ENCODE measurements at regions not wholly inside any gene's neighbourhood (a gene's known extent, or its start where the extent isn't known, plus 50 kb on each side); places are given as distances from the start of the nearest gene placed in this dataset.

DNA sequence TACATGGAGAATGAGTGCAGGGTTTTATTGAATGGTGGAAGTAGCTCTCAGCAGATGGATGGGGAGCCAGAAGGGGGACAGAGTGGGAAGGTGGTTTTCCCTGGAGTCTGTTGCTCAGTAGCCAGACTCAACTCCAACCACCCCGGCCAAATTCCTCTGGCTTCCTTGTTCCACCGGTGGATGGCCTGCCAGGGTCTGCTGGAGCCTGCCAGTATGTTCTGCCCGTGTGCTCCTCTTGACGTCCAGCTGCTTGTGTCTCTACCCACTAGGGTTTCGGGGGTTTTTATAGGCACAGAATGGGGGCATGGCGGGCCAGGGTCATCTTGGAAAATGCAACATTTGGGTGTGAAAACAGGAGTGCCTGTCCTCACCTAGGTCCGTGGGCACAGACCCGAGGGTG, 51.4 kb upstream of the KLF9 start:
- H3K79me2 ChIP-seq (replicated peaks; ENCODE audit: insufficient read depth) = no peaks in the 10 kb centered on the region
- peaks cover 11% of the 10 kb centered on the region; the same call in 2 of the 3 replicates for H3K4me1 Mint-ChIP-seq
- H3K9me3 Mint-ChIP-seq = no peaks in the 10 kb centered on the region
- TF ChIP-seq POLR2AphosphoS5 (IDR thresholded peaks at IDR 0.05; ENCODE audit: low read depth) (no peak), EZH2phosphoT487 (IDR thresholded peaks at IDR 0.05; ENCODE audit: unreplicated experiment) (no peak), CTCF (conservative IDR thresholded peaks at IDR 0.05; ENCODE audit: low read depth in 2 of 2) (no peak), NANOG (IDR thresholded peaks at IDR 0.05; ENCODE audit: borderline replicate concordance) (no peak), ZNF331 (CRISPR knock-in tag; IDR thresholded peaks at IDR 0.05; ENCODE audit: low read depth) (no peak), CREB1 (CRISPR knock-in tag; IDR thresholded peaks at IDR 0.05; ENCODE audit: low read depth) (no peak)
- TF ChIP-seq, protein P1, sequence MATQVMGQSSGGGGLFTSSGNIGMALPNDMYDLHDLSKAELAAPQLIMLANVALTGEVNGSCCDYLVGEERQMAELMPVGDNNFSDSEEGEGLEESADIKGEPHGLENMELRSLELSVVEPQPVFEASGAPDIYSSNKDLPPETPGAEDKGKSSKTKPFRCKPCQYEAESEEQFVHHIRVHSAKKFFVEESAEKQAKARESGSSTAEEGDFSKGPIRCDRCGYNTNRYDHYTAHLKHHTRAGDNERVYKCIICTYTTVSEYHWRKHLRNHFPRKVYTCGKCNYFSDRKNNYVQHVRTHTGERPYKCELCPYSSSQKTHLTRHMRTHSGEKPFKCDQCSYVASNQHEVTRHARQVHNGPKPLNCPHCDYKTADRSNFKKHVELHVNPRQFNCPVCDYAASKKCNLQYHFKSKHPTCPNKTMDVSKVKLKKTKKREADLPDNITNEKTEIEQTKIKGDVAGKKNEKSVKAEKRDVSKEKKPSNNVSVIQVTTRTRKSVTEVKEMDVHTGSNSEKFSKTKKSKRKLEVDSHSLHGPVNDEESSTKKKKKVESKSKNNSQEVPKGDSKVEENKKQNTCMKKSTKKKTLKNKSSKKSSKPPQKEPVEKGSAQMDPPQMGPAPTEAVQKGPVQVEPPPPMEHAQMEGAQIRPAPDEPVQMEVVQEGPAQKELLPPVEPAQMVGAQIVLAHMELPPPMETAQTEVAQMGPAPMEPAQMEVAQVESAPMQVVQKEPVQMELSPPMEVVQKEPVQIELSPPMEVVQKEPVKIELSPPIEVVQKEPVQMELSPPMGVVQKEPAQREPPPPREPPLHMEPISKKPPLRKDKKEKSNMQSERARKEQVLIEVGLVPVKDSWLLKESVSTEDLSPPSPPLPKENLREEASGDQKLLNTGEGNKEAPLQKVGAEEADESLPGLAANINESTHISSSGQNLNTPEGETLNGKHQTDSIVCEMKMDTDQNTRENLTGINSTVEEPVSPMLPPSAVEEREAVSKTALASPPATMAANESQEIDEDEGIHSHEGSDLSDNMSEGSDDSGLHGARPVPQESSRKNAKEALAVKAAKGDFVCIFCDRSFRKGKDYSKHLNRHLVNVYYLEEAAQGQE (IDR thresholded peaks at IDR 0.05; ENCODE audit: unreplicated experiment) = no peak
- TF ChIP-seq, protein P2, sequence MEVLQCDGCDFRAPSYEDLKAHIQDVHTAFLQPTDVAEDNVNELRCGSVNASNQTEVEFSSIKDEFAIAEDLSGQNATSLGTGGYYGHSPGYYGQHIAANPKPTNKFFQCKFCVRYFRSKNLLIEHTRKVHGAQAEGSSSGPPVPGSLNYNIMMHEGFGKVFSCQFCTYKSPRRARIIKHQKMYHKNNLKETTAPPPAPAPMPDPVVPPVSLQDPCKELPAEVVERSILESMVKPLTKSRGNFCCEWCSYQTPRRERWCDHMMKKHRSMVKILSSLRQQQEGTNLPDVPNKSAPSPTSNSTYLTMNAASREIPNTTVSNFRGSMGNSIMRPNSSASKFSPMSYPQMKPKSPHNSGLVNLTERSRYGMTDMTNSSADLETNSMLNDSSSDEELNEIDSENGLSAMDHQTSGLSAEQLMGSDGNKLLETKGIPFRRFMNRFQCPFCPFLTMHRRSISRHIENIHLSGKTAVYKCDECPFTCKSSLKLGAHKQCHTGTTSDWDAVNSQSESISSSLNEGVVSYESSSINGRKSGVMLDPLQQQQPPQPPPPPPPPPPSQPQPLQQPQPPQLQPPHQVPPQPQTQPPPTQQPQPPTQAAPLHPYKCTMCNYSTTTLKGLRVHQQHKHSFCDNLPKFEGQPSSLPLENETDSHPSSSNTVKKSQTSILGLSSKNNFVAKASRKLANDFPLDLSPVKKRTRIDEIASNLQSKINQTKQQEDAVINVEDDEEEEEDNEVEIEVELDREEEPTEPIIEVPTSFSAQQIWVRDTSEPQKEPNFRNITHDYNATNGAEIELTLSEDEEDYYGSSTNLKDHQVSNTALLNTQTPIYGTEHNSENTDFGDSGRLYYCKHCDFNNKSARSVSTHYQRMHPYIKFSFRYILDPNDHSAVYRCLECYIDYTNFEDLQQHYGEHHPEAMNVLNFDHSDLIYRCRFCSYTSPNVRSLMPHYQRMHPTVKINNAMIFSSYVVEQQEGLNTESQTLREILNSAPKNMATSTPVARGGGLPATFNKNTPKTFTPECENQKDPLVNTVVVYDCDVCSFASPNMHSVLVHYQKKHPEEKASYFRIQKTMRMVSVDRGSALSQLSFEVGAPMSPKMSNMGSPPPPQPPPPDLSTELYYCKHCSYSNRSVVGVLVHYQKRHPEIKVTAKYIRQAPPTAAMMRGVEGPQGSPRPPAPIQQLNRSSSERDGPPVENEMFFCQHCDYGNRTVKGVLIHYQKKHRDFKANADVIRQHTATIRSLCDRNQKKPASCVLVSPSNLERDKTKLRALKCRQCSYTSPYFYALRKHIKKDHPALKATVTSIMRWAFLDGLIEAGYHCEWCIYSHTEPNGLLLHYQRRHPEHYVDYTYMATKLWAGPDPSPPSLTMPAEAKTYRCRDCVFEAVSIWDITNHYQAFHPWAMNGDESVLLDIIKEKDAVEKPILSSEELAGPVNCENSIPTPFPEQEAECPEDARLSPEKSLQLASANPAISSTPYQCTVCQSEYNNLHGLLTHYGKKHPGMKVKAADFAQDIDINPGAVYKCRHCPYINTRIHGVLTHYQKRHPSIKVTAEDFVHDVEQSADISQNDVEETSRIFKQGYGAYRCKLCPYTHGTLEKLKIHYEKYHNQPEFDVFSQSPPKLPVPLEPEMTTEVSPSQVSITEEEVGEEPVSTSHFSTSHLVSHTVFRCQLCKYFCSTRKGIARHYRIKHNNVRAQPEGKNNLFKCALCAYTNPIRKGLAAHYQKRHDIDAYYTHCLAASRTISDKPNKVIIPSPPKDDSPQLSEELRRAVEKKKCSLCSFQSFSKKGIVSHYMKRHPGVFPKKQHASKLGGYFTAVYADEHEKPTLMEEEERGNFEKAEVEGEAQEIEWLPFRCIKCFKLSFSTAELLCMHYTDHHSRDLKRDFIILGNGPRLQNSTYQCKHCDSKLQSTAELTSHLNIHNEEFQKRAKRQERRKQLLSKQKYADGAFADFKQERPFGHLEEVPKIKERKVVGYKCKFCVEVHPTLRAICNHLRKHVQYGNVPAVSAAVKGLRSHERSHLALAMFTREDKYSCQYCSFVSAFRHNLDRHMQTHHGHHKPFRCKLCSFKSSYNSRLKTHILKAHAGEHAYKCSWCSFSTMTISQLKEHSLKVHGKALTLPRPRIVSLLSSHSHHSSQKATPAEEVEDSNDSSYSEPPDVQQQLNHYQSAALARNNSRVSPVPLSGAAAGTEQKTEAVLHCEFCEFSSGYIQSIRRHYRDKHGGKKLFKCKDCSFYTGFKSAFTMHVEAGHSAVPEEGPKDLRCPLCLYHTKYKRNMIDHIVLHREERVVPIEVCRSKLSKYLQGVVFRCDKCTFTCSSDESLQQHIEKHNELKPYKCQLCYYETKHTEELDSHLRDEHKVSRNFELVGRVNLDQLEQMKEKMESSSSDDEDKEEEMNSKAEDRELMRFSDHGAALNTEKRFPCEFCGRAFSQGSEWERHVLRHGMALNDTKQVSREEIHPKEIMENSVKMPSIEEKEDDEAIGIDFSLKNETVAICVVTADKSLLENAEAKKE (CRISPR knock-in tag; IDR thresholded peaks at IDR 0.05) = no peak
- TF ChIP-seq, protein P3, sequence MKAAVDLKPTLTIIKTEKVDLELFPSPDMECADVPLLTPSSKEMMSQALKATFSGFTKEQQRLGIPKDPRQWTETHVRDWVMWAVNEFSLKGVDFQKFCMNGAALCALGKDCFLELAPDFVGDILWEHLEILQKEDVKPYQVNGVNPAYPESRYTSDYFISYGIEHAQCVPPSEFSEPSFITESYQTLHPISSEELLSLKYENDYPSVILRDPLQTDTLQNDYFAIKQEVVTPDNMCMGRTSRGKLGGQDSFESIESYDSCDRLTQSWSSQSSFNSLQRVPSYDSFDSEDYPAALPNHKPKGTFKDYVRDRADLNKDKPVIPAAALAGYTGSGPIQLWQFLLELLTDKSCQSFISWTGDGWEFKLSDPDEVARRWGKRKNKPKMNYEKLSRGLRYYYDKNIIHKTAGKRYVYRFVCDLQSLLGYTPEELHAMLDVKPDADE (IDR thresholded peaks at IDR 0.05) = no peak
- H3K4me2 ChIP-seq = no peak overlapping the region
- H4K20me1 ChIP-seq (replicated peaks; ENCODE audit: insufficient read depth) = no peaks in the 10 kb centered on the region
- H3K4me3 ChIP-seq = no peak overlapping the region
- peaks cover 2% of the 10 kb centered on the region for H3K27me3 Mint-ChIP-seq (ENCODE audit: insufficient read depth, low read depth, poor library complexity)
- ATAC-seq = no peak
- no peaks in the 10 kb centered on the region for H3K27me3 ChIP-seq (ENCODE audit: insufficient read depth)
- no peaks in the 10 kb centered on the region for H3K9me2 ChIP-seq (ENCODE audit: insufficient read depth)
- no peaks in the 10 kb centered on the region for H3K36me3 ChIP-seq (ENCODE audit: insufficient read depth)
- H3K36me3 Mint-ChIP-seq (ENCODE audit: low read depth) = no peaks in the 10 kb centered on the region
- H3K27ac Mint-ChIP-seq = no peak overlapping the region
- H3K27ac ChIP-seq (ENCODE audit: low read depth) = no peak overlapping the region
- no peaks in the 10 kb centered on the region for H3F3A ChIP-seq (replicated peaks; ENCODE audit: low read depth)
- H2AFZ ChIP-seq = peak overlapping the region; percentile 43; the same call in 1 of the 2 replicates
- H3K4me1 ChIP-seq (ENCODE audit: insufficient read depth) = peaks cover 5% of the 10 kb centered on the region; the same call in 1 of the 2 replicates
- no peak for DNase-seq (ENCODE audit: low spot score)
- H3K4me3 Mint-ChIP-seq = no peak overlapping the region
